GM21381 (cell line): ENCODE measurements at regions not wholly inside any gene's neighbourhood (a gene's known extent, or its start where the extent isn't known, plus 50 kb on each side); places are given as distances from the start of the nearest gene placed in this dataset.

Source experiments
- ATAC-seq: cut with Tn5 transposase; IDR thresholded peaks from one replicate; pipeline ENCODE4 v1.9.1; 2021; ENCODE audit warnings: mild to moderate bottlenecking, moderate library complexity; ENCODE audit not compliant: unreplicated experiment

GRCh38 chr17:77481476-77482374 is 341.0 kb downstream of the SEC14L1 start:
- no peak for ATAC-seq

- no peak for ATAC-seq
Measured at GRCh38 chr17:77482375-77483127, 341.8 kb downstream of the SEC14L1 start.

- no peak for ATAC-seq
Measured at GRCh38 chr17:77483128-77483598, 342.4 kb downstream of the SEC14L1 start.

GRCh38 chr17:77484111-77484510 is 343.3 kb downstream of the SEC14L1 start:
- ATAC-seq, result no peak

GRCh38 chr17:77485089-77485833 is 344.5 kb downstream of the SEC14L1 start:
- no peak for ATAC-seq

- no peak for ATAC-seq
Measured at GRCh38 chr17:77487211-77487629, 346.5 kb downstream of the SEC14L1 start.

GRCh38 chr17:77487677-77488530 is 347.1 kb downstream of the SEC14L1 start:
- ATAC-seq, result no peak

- no peak for ATAC-seq
Measured at GRCh38 chr17:77488531-77489238, 347.9 kb downstream of the SEC14L1 start.

- ATAC-seq, result no peak
Measured at GRCh38 chr17:77489239-77489892, 348.6 kb downstream of the SEC14L1 start.

GRCh38 chr17:77489893-77490255 is 349.1 kb downstream of the SEC14L1 start:
- ATAC-seq, result no peak

- ATAC-seq, result no peak
Measured at GRCh38 chr17:77490361-77491183, 349.8 kb downstream of the SEC14L1 start.

GRCh38 chr17:77491921-77492445 is 351.2 kb downstream of the SEC14L1 start:
- ATAC-seq, result no peak

- no peak for ATAC-seq
Measured at GRCh38 chr17:77492446-77493237, 351.9 kb downstream of the SEC14L1 start.

- ATAC-seq, result no peak
Measured at GRCh38 chr17:77493238-77493820, 352.6 kb downstream of the SEC14L1 start.

- ATAC-seq, result no peak
Measured at GRCh38 chr17:77493901-77494663, 353.3 kb downstream of the SEC14L1 start.
